GM23248 (cell line): ENCODE measurements at regions not wholly inside any gene's neighbourhood (a gene's known extent, or its start where the extent isn't known, plus 50 kb on each side); places are given as distances from the start of the nearest gene placed in this dataset.

Source experiments
- DNase-seq: peaks from one replicate; pipeline ENCODE4 v3.0.0-alpha.2; 2015
- H2AFZ ChIP-seq: fragments of 200-600 bp; sonication (generic); 2 replicates; pipeline ENCODE4 v1.6.1; 2016; ENCODE audit warnings: antibody characterized with exemption
- H3F3A ChIP-seq: fragments of 200-600 bp; sonication (generic); 2 replicates; pipeline ENCODE4 v1.6.1; 2016; ENCODE audit warnings: mild to moderate bottlenecking, antibody characterized with exemption, mixed run types; ENCODE audit not compliant: insufficient read depth
- H3K27ac ChIP-seq: fragments of 200-600 bp; sonication (generic); 2 replicates; pipeline ENCODE4 v1.5.1; 2016; ENCODE audit warnings: mild to moderate bottlenecking
- H3K27me3 ChIP-seq: fragments of 200-600 bp; sonication (generic); replicated peaks from 2 replicates; pipeline ENCODE4 v1.6.1; 2016; ENCODE audit warnings: mild to moderate bottlenecking; ENCODE audit not compliant: insufficient read depth
- H3K36me3 ChIP-seq: fragments of 200-600 bp; sonication (generic); 2 replicates; pipeline ENCODE4 v1.6.1; 2016; ENCODE audit warnings: low read depth, mild to moderate bottlenecking
- H3K4me1 ChIP-seq: fragments of 200-600 bp; sonication (generic); 2 replicates; pipeline ENCODE4 v1.6.1; 2016; ENCODE audit warnings: mild to moderate bottlenecking; ENCODE audit not compliant: insufficient read depth
- H3K4me2 ChIP-seq: fragments of 200-600 bp; sonication (generic); one replicate; pipeline ENCODE4 v1.6.1; 2016; ENCODE audit warnings: mild to moderate bottlenecking; ENCODE audit not compliant: unreplicated experiment
- H3K4me3 ChIP-seq: fragments of 200-600 bp; sonication (generic); 2 replicates; pipeline ENCODE4 v1.5.1; 2016; ENCODE audit warnings: mild to moderate bottlenecking
- H3K79me2 ChIP-seq: fragments of 200-600 bp; sonication (generic); 2 replicates; pipeline ENCODE4 v1.6.1; 2016; ENCODE audit warnings: mild to moderate bottlenecking; ENCODE audit not compliant: insufficient read depth
- H3K9ac ChIP-seq: fragments of 200-600 bp; sonication (generic); 2 replicates; pipeline ENCODE4 v1.6.1; 2016; ENCODE audit warnings: mild to moderate bottlenecking
- H3K9me2 ChIP-seq: fragments of 200-600 bp; sonication (generic); 2 replicates; pipeline ENCODE4 v1.6.1; 2016; ENCODE audit warnings: mixed run types, mild to moderate bottlenecking, moderate library complexity; ENCODE audit not compliant: insufficient read depth
- H3K9me3 ChIP-seq: fragments of 200-600 bp; sonication (generic); one replicate; pipeline ENCODE4 v1.6.1; 2017; ENCODE audit warnings: low read depth
- H4K20me1 ChIP-seq: fragments of 200-600 bp; sonication (generic); 2 replicates; pipeline ENCODE4 v1.6.0; 2016; ENCODE audit not compliant: insufficient read depth
- EZH2 ChIP-seq: fragments of 200-600 bp; sonication (generic); IDR thresholded peaks from 2 replicates; pipeline ENCODE4 v1.6.1; 2018; ENCODE audit warnings: antibody characterized with exemption, mild to moderate bottlenecking; ENCODE audit not compliant: insufficient read depth, poor library complexity, severe bottlenecking
- EZH2phosphoT487 ChIP-seq: fragments of 200-600 bp; sonication (generic); IDR thresholded peaks from 2 replicates; pipeline ENCODE4 v1.6.1; 2018; ENCODE audit warnings: antibody characterized with exemption, moderate library complexity, mild to moderate bottlenecking, low read depth; ENCODE audit not compliant: insufficient read depth
- WGBS, 2 experiments: methylation state at CpG; one replicate each; pipeline ENCODE4 v1.1.6; 2015 to 2017; ENCODE audit warnings: low lambda C conversion rate in 2 of 2, low coverage in 1 of 2; ENCODE audit errors: missing lambda C conversion rate in 2 of 2; 5-methylcytosine and 5-hydroxymethylcytosine counted together
- in situ Hi-C: fragments of 300-500 bp; cut with MboI; formaldehyde crosslinking; loops from 2 replicates; pipeline ENCODE4 v1.15.0; 2020

- Histone ChIP-seq H3K36me3 (no peaks in the 10 kb centered on the region), H3K4me3 (no peak overlapping the region), H3K79me2 (no peaks in the 10 kb centered on the region), H2AFZ (no peak overlapping the region), H3K27me3 (no peaks in the 10 kb centered on the region), H3K27ac (no peak overlapping the region), H4K20me1 (no peaks in the 10 kb centered on the region), H3K9ac (no peak overlapping the region), H3K4me1 (no peaks in the 10 kb centered on the region), H3K9me3 (no peaks in the 10 kb centered on the region), H3K4me2 (no peak overlapping the region), H3K9me2 (no peaks in the 10 kb centered on the region), H3F3A (no peaks in the 10 kb centered on the region)
- in situ Hi-C loops: no loop called here
- TF ChIP-seq EZH2: no peak
- no peak for TF ChIP-seq EZH2phosphoT487
- WGBS, 2 experiments: 87% methylated on average over 6 of the region's 6 CpGs
- no peak for DNase-seq
Observed at GRCh38 chr10:117740691-117741222, 198.2 kb downstream of the EMX2 start.

GRCh38 chr10:117741524-117741923 is 199.0 kb downstream of the EMX2 start:
- WGBS, 2 experiments: 71 to 74% methylated on average over 4 of the region's 4 CpGs
- H3K27ac ChIP-seq: no peak overlapping the region
- in situ Hi-C loops: no loop called here

GRCh38 chr10:117743509-117743908 is 201.0 kb downstream of the EMX2 start:
- H3K4me1 ChIP-seq: no peaks in the 10 kb centered on the region
- no peaks in the 10 kb centered on the region for H3K36me3 ChIP-seq
- no peaks in the 10 kb centered on the region for H3K9me3 ChIP-seq
- H4K20me1 ChIP-seq: no peaks in the 10 kb centered on the region
- H3K4me2 ChIP-seq: no peak overlapping the region
- whole genome bisulfite sequencing, 2 experiments: 52 to 55% methylated on average over 7 of the region's 7 CpGs
- H3F3A ChIP-seq: no peaks in the 10 kb centered on the region
- no peak overlapping the region for H3K9ac ChIP-seq
- H3K27me3 ChIP-seq: no peaks in the 10 kb centered on the region
- no peak overlapping the region for H3K4me3 ChIP-seq
- no peaks in the 10 kb centered on the region for H3K9me2 ChIP-seq
- DNase-seq: no peak
- in situ Hi-C loops: no loop called here
- TF ChIP-seq EZH2 (no peak), EZH2phosphoT487 (no peak)
- H2AFZ ChIP-seq: no peak overlapping the region
- H3K79me2 ChIP-seq: no peaks in the 10 kb centered on the region
- no peak overlapping the region for H3K27ac ChIP-seq

More at GRCh38 chr10:117741524-117741923, 199.0 kb downstream of the EMX2 start:
- H3F3A ChIP-seq: no peaks in the 10 kb centered on the region
- no peak overlapping the region for H2AFZ ChIP-seq
- no peak for DNase-seq
- H3K79me2 ChIP-seq: no peaks in the 10 kb centered on the region
- no peaks in the 10 kb centered on the region for H3K36me3 ChIP-seq
- no peak overlapping the region for H3K4me3 ChIP-seq
- H3K4me1 ChIP-seq: no peaks in the 10 kb centered on the region
- H3K4me2 ChIP-seq: no peak overlapping the region
- H3K27me3 ChIP-seq: no peaks in the 10 kb centered on the region
- no peaks in the 10 kb centered on the region for H4K20me1 ChIP-seq
- TF ChIP-seq EZH2phosphoT487: no peak
- no peak for TF ChIP-seq EZH2
- H3K9me3 ChIP-seq: no peaks in the 10 kb centered on the region
- no peak overlapping the region for H3K9ac ChIP-seq
- no peaks in the 10 kb centered on the region for H3K9me2 ChIP-seq

GRCh38 chr10:117745301-117745700 is 202.8 kb downstream of the EMX2 start:
- no peaks in the 10 kb centered on the region for H3K79me2 ChIP-seq
- WGBS, 2 experiments: 41 to 70% methylated on average over 2 of the region's 2 CpGs

More at GRCh38 chr10:117745301-117745700, 202.8 kb downstream of the EMX2 start:
- no peaks in the 10 kb centered on the region for H3K9me2 ChIP-seq
- no peak overlapping the region for H3K4me2 ChIP-seq
- H3F3A ChIP-seq: no peaks in the 10 kb centered on the region
- H3K9me3 ChIP-seq: no peaks in the 10 kb centered on the region
- in situ Hi-C loops: no loop called here
- TF ChIP-seq EZH2phosphoT487 (no peak), EZH2 (no peak)
- H3K4me1 ChIP-seq: no peaks in the 10 kb centered on the region
- no peak overlapping the region for H3K27ac ChIP-seq
- H4K20me1 ChIP-seq: no peaks in the 10 kb centered on the region
- H2AFZ ChIP-seq: no peak overlapping the region
- H3K27me3 ChIP-seq: no peaks in the 10 kb centered on the region
- no peaks in the 10 kb centered on the region for H3K36me3 ChIP-seq
- H3K9ac ChIP-seq: no peak overlapping the region
- H3K4me3 ChIP-seq: no peak overlapping the region
- no peak for DNase-seq
